Gastroesophageal sphincter (tissue), 3 donors: ENCODE measurements at regions not wholly inside any gene's neighbourhood (a gene's known extent, or its start where the extent isn't known, plus 50 kb on each side); places are given as distances from the start of the nearest gene placed in this dataset.

ENCODE experiments used
- CTCF ChIP-seq, 4 experiments: fragments of 200-600 bp in 2 of 4; fragments of 450-650 bp in 2 of 4; sonication (generic) in 1 of 4; IDR thresholded peaks; one replicate each; pipeline ENCODE4 v1.5.1; 2017 to 2019; ENCODE audit warnings: antibody characterized with exemption in 4 of 4, mild to moderate bottlenecking in 2 of 4, moderate library complexity in 2 of 4
- POLR2A ChIP-seq, 2 donors: fragments of 450-650 bp; IDR thresholded peaks; one replicate each; pipeline ENCODE4 v1.6.1; 2017; ENCODE audit warnings: antibody characterized with exemption in 2 of 2, mild to moderate bottlenecking in 2 of 2, moderate library complexity in 1 of 2

DNA sequence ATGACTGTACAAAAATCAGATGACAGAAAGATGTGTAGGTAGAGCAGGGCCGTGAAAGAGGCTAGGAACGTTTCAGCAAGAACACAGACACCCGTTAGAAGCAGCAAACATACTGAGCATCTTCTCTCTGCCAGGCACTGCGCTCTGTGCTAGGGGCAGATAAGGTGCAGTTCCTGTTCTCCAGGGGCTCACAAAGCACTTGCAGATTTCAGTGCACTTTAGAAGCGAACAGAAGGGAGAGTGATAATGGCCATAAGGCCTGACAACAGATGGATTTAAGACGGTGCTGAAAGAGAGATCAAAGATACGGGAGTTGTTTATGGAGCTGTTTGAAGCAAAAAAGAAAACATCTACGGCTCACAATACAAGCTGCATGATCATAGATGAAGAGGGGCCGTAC, 200.3 kb upstream of the FOXD3 start:
- TF ChIP-seq CTCF (IDR thresholded peaks at IDR 0.05): no peak
- no peak for TF ChIP-seq POLR2A (IDR thresholded peaks at IDR 0.05)
